ENCODE measurements at regions not wholly inside any gene's neighbourhood (a gene's known extent, or its start where the extent isn't known, plus 50 kb on each side); places are given as distances from the start of the nearest gene placed in this dataset.

DNA sequence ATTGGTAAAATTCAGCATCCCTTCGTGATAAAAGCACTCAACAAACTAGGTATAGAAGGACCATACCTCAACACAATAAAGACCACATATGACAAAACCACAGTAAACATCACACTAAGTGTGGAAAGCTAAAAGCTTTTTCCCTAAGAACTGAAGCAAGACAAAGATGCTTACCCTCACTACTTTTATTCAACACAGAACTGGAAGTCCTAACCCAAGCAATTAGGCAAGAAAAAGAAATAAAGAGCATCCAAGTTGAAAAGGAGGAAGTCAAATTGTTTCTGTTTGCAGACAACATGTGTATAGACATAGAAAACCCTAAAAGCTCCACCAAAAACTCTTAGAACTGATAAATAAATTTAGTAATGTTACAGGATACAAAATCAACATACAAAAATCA, 271.7 kb downstream of the RBM43 start:
- H3K4me1 ChIP-seq (ENCODE audit: low read depth), result no peaks in the 10 kb centered on the region
- peaks cover 23% of the 10 kb centered on the region for H3K9me3 ChIP-seq
- no peak for DNase-seq
- TF ChIP-seq, protein P1, sequence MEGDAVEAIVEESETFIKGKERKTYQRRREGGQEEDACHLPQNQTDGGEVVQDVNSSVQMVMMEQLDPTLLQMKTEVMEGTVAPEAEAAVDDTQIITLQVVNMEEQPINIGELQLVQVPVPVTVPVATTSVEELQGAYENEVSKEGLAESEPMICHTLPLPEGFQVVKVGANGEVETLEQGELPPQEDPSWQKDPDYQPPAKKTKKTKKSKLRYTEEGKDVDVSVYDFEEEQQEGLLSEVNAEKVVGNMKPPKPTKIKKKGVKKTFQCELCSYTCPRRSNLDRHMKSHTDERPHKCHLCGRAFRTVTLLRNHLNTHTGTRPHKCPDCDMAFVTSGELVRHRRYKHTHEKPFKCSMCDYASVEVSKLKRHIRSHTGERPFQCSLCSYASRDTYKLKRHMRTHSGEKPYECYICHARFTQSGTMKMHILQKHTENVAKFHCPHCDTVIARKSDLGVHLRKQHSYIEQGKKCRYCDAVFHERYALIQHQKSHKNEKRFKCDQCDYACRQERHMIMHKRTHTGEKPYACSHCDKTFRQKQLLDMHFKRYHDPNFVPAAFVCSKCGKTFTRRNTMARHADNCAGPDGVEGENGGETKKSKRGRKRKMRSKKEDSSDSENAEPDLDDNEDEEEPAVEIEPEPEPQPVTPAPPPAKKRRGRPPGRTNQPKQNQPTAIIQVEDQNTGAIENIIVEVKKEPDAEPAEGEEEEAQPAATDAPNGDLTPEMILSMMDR (IDR thresholded peaks at IDR 0.05), result no peak
- H3K36me3 ChIP-seq (ENCODE audit: low read depth), result no peaks in the 10 kb centered on the region
- intact Hi-C loops (cut with DNase I, micrococcal nuclease), result no loop called here
- no peak for ATAC-seq
- no peak overlapping the region for H3K4me3 ChIP-seq

DNA sequence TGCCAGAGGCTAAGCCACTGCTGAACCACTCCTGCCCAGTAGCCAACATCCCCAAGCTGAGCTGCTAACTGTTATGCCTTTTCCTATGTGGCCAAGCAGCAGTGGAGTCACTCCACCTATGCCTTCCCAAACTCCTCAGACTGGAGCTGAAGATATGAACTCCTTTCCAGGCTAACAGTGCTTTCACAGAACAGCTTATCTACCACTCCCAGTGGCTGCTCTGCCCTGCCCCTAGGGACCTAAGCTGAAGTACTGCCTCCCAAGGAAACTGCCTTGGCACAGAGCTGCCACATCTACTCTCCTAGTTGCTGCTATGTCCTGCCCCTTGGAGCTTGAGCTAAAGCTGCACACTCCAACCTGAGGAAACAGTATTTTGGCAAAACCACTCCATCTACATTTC, 275.9 kb downstream of the RBM43 start:
- no peak for ATAC-seq
- TF ChIP-seq, protein P1 (IDR thresholded peaks at IDR 0.05), result no peak
- H3K36me3 ChIP-seq (ENCODE audit: low read depth), result no peaks in the 10 kb centered on the region
- no peaks in the 10 kb centered on the region for H3K4me1 ChIP-seq (ENCODE audit: low read depth)
- DNase-seq, result no peak
- intact Hi-C loops (cut with DNase I, micrococcal nuclease), result no loop called here
- no peak overlapping the region for H3K4me3 ChIP-seq
- H3K9me3 ChIP-seq, result peaks cover 23% of the 10 kb centered on the region

DNA sequence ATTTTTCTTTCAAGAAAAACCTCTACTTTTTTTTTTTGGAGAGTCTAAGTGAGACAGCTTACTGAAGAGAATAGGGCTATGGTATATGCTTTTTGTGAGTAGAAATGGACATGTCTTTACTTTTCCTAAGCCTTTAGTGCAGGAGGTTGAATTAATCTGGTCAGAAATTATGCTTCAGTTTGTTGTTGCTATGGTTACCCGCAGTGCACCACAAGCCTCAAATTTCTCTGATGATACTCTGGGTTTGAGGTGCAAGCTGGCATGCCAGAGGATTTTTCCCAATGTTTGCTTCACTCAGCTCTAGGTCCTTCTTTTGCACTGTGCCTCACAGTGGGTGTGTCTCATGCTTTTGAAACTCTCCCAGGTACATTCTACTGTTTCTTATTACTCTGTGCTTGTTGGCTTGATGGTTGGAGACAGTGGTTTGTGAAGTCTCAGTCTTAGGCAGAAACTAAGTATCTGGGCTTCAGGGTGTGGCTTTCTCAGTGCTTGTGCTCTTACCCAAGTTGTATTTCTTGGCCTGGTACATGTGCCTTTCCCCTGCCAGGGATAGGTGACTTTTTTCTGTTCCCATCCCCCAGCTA, 278.3 kb downstream of the RBM43 start:
- ATAC-seq (no peak), DNase-seq (no peak)

DNA sequence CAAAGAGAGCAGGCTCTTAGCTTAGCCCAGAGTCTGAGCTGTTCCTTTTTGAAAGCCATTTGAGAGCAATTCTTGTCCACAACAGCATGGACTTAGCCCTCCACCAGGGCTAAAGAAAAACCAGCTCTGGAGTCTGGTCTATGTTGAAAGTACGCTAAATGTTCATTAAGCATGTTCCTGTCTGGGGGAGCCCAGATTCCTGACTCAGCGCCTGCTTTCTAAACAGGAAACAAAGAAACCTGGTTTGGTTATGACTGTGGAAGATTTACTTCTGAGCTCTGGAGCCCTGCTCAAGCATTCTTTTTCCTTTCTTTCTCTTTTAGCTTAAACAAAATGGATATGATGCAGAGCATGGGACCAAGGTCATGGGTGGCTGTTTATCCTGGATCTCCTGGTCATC, 279.8 kb downstream of the RBM43 start:
- intact Hi-C loops (cut with DNase I, micrococcal nuclease), result no loop called here
- TF ChIP-seq, protein P1 (IDR thresholded peaks at IDR 0.05), result no peak
- H3K4me1 ChIP-seq (ENCODE audit: low read depth), result no peaks in the 10 kb centered on the region
- H3K4me3 ChIP-seq, result no peak overlapping the region
- H3K9me3 ChIP-seq, result peaks cover 3% of the 10 kb centered on the region
- no peaks in the 10 kb centered on the region for H3K36me3 ChIP-seq (ENCODE audit: low read depth)
- ATAC-seq (no peak), DNase-seq (no peak)

More for the DNA sequence above, 278.3 kb downstream of the RBM43 start:
- Histone ChIP-seq H3K4me3 (no peak overlapping the region), H3K36me3 (ENCODE audit: low read depth) (no peaks in the 10 kb centered on the region), H3K4me1 (ENCODE audit: low read depth) (no peaks in the 10 kb centered on the region), H3K9me3 (peaks cover 11% of the 10 kb centered on the region)
- intact Hi-C loops (cut with DNase I, micrococcal nuclease), result no loop called here
- TF ChIP-seq, protein P1 (IDR thresholded peaks at IDR 0.05), result no peak

DNA sequence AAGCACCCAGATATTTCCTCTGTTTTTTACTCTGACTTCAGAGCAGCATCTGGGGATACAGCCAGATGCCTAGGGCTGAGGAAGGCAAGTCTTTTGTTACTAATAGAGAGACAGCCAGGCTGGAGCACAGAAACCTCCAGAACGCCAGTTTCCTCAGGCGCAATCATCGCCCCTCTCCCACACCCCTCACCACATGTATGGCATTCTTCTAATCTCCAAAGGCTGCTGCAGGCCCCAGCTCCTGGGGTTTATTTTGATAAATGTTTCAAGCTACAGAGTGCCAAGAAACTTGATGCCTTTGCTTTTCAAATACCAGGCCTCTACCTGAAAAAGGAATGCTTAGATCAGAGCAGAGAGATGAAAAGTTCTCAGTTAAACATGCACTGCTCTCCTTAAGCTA, 283.6 kb downstream of the RBM43 start:
- Histone ChIP-seq H3K36me3 (ENCODE audit: low read depth) (no peaks in the 10 kb centered on the region), H3K9me3 (no peaks in the 10 kb centered on the region), H3K4me1 (ENCODE audit: low read depth) (no peaks in the 10 kb centered on the region), H3K4me3 (no peak overlapping the region)
- intact Hi-C loops (cut with DNase I, micrococcal nuclease), result no loop called here
- ATAC-seq, result no peak
- no peak for DNase-seq
- TF ChIP-seq, protein P1 (IDR thresholded peaks at IDR 0.05), result no peak

DNA sequence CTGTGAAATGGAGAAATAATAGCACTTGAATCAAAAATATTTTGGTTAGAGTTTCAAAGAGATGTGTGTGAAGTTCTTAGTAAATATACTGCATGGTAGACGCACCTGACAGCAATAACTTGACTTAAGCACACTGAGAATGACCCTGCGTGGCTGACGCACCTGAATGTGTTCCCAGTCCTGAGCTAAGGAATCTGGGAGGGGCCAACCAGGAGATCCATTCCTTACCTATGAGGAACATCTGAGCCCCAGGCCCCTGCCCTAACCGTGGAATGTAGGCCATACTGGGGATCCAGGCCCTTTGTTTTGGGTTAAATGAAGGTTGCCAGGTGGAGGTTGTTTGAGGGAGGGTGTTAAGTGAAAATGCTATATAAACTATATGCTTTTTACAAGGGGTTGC, 284.4 kb downstream of the RBM43 start:
- ATAC-seq (no peak), DNase-seq (no peak)
- Histone ChIP-seq H3K9me3 (no peaks in the 10 kb centered on the region), H3K4me3 (no peak overlapping the region), H3K36me3 (ENCODE audit: low read depth) (no peaks in the 10 kb centered on the region), H3K4me1 (ENCODE audit: low read depth) (no peaks in the 10 kb centered on the region)
- intact Hi-C loops (cut with DNase I, micrococcal nuclease), result no loop called here
- TF ChIP-seq, protein P1 (IDR thresholded peaks at IDR 0.05), result no peak

Measured in mucosa of descending colon (tissue), 3 donors.